Gastroesophageal sphincter (tissue), 4 donors: ENCODE measurements at regions not wholly inside any gene's neighbourhood (a gene's known extent, or its start where the extent isn't known, plus 50 kb on each side); places are given as distances from the start of the nearest gene placed in this dataset.

Experiments
- ATAC-seq: fragments of 150-250 bp; one replicate; pipeline ENCODE4 v1.9.1; 2016; ENCODE audit warnings: mild to moderate bottlenecking, moderate library complexity
- H3K27ac ChIP-seq, 4 donors: fragments of 200-600 bp; sonication (generic) in 3 of 4; 1 replicate in 3 of 4; 2 replicates in 1 of 4; pipeline ENCODE4 v1.5.1; 2016 to 2019
- H3K27me3 ChIP-seq: fragments of 200-600 bp; sonication (generic); one replicate; pipeline ENCODE4 v1.5.1; 2019
- H3K36me3 ChIP-seq, 2 donors: fragments of 200-600 bp; sonication (generic); one replicate each; pipeline ENCODE4 v1.5.1; 2019; ENCODE audit warnings: control low read depth in 1 of 2
- H3K4me1 ChIP-seq, 3 donors: fragments of 200-600 bp; sonication (generic); 1 replicate in 2 of 3; 2 replicates in 1 of 3; pipeline ENCODE4 v1.5.1; 2016 to 2019; ENCODE audit warnings: control low read depth in 2 of 3
- H3K4me3 ChIP-seq, 2 donors: fragments of 200-600 bp; sonication (generic); one replicate each; pipeline ENCODE4 v1.5.1; 2019; ENCODE audit warnings: mild to moderate bottlenecking in 1 of 2, moderate library complexity in 1 of 2
- H3K9me3 ChIP-seq, 3 donors: fragments of 200-600 bp; sonication (generic); one replicate each; pipeline ENCODE4 v1.5.1; 2017 to 2019; ENCODE audit warnings: control low read depth in 2 of 3
- CTCF ChIP-seq, 4 experiments: fragments of 200-600 bp in 2 of 4; fragments of 450-650 bp in 2 of 4; sonication (generic) in 1 of 4; IDR thresholded peaks; one replicate each; pipeline ENCODE4 v1.5.1; 2017 to 2019; ENCODE audit warnings: antibody characterized with exemption in 4 of 4, mild to moderate bottlenecking in 2 of 4, moderate library complexity in 2 of 4
- EP300 ChIP-seq: sonication (generic); formaldehyde crosslinking; IDR thresholded peaks from one replicate; pipeline ENCODE4 v1.6.1; 2017; ENCODE audit warnings: antibody characterized with exemption, mild to moderate bottlenecking
- POLR2A ChIP-seq, 2 donors: fragments of 450-650 bp; IDR thresholded peaks; one replicate each; pipeline ENCODE4 v1.6.1; 2017; ENCODE audit warnings: antibody characterized with exemption in 2 of 2, mild to moderate bottlenecking in 2 of 2, moderate library complexity in 1 of 2
- POLR2AphosphoS5 ChIP-seq: sonication (generic); formaldehyde crosslinking; IDR thresholded peaks from one replicate; pipeline ENCODE4 v1.6.1; 2017; ENCODE audit warnings: antibody characterized with exemption
- WGBS, 2 donors: methylation state at CpG; one replicate each; pipeline ENCODE4 v1.1.5; 2018; ENCODE audit warnings: low coverage in 1 of 2; 5-methylcytosine and 5-hydroxymethylcytosine counted together

- Histone ChIP-seq H3K27ac (no peak overlapping the region), H3K9me3 (no peaks in the 10 kb centered on the region), H3K27me3 (no peaks in the 10 kb centered on the region), H3K4me1 (no peaks in the 10 kb centered on the region), H3K36me3 (no peaks in the 10 kb centered on the region), H3K4me3 (no peak overlapping the region)
- no peak for ATAC-seq
- TF ChIP-seq POLR2A (IDR thresholded peaks at IDR 0.05) (no peak), CTCF (IDR thresholded peaks at IDR 0.05) (no peak), EP300 (no peak), POLR2AphosphoS5 (no peak)
- WGBS, 2 donors, result 31 to 58% methylated on average over 4 to 5 of the region's 13 CpGs
Observed at GRCh38 chr20:60310560-60311349, 352.5 kb downstream of the CDH26 start.

GRCh38 chr20:60313191-60313590, 355.0 kb downstream of the CDH26 start:
- WGBS, 2 donors, result 87 to 90% methylated on average over 7 of the region's 9 CpGs
- no peaks in the 10 kb centered on the region for H3K9me3 ChIP-seq
- TF ChIP-seq EP300, result no peak
- no peak for TF ChIP-seq CTCF (IDR thresholded peaks at IDR 0.05)
- TF ChIP-seq POLR2A (IDR thresholded peaks at IDR 0.05), result no peak
- no peak for TF ChIP-seq POLR2AphosphoS5

GRCh38 chr20:60313614-60314013, 355.4 kb downstream of the CDH26 start:
- 66 to 67% methylated on average over 3 to 5 of the region's 5 CpGs for WGBS, 2 donors
- Histone ChIP-seq H3K27me3 (no peaks in the 10 kb centered on the region), H3K9me3 (no peaks in the 10 kb centered on the region), H3K36me3 (no peaks in the 10 kb centered on the region), H3K27ac (no peak overlapping the region), H3K4me1 (no peaks in the 10 kb centered on the region), H3K4me3 (no peak overlapping the region)
- no peak for ATAC-seq
- TF ChIP-seq POLR2AphosphoS5, result no peak
- no peak for TF ChIP-seq EP300
- no peak for TF ChIP-seq CTCF (IDR thresholded peaks at IDR 0.05)
- no peak for TF ChIP-seq POLR2A (IDR thresholded peaks at IDR 0.05)

More at GRCh38 chr20:60313191-60313590, 355.0 kb downstream of the CDH26 start:
- no peak for ATAC-seq
- Histone ChIP-seq H3K4me1 (no peaks in the 10 kb centered on the region), H3K4me3 (no peak overlapping the region), H3K27ac (no peak overlapping the region), H3K27me3 (no peaks in the 10 kb centered on the region), H3K36me3 (no peaks in the 10 kb centered on the region)

GRCh38 chr20:60314727-60315126, 356.5 kb downstream of the CDH26 start:
- Histone ChIP-seq H3K27ac (no peak overlapping the region), H3K4me1 (no peaks in the 10 kb centered on the region), H3K36me3 (no peaks in the 10 kb centered on the region), H3K27me3 (no peaks in the 10 kb centered on the region), H3K9me3 (no peaks in the 10 kb centered on the region), H3K4me3 (no peak overlapping the region)
- no peak for ATAC-seq
- TF ChIP-seq POLR2AphosphoS5 (no peak), POLR2A (IDR thresholded peaks at IDR 0.05) (no peak), EP300 (no peak), CTCF (IDR thresholded peaks at IDR 0.05) (no peak)
- WGBS, 2 donors, result 87 to 96% methylated on average over 2 to 3 of the region's 3 CpGs

GRCh38 chr20:60316476-60317158, 358.4 kb downstream of the CDH26 start:
- 67 to 77% methylated on average over 4 to 7 of the region's 7 CpGs for WGBS, 2 donors
- no peak for TF ChIP-seq POLR2AphosphoS5
- no peak for TF ChIP-seq POLR2A (IDR thresholded peaks at IDR 0.05)
- TF ChIP-seq CTCF (IDR thresholded peaks at IDR 0.05), result no peak
- no peak for TF ChIP-seq EP300

More at GRCh38 chr20:60316476-60317158, 358.4 kb downstream of the CDH26 start:
- no peak overlapping the region for H3K4me3 ChIP-seq
- ATAC-seq, result no peak
- H3K27ac ChIP-seq, result no peak overlapping the region
- H3K27me3 ChIP-seq, result peaks cover 5% of the 10 kb centered on the region
- H3K4me1 ChIP-seq, result no peaks in the 10 kb centered on the region
- no peaks in the 10 kb centered on the region for H3K36me3 ChIP-seq
- H3K9me3 ChIP-seq, result no peaks in the 10 kb centered on the region
